Lower leg skin (tissue), 4 donors: ENCODE measurements at regions not wholly inside any gene's neighbourhood (a gene's known extent, or its start where the extent isn't known, plus 50 kb on each side); places are given as distances from the start of the nearest gene placed in this dataset.

Source experiments
- DNase-seq, 2 donors: peaks; one replicate each; pipeline ENCODE4 v3.0.0-alpha.2; 2019; ENCODE audit warnings: low spot score in 2 of 2
- H3K4me3 ChIP-seq: fragments of 200-600 bp; sonication (generic); 2 replicates; pipeline ENCODE4 v1.5.1; 2017; ENCODE audit warnings: mild to moderate bottlenecking, low read depth; ENCODE audit not compliant: poor library complexity, severe bottlenecking
- CTCF ChIP-seq, 3 donors: fragments of 450-650 bp; IDR thresholded peaks; one replicate each; pipeline ENCODE4 v1.5.1; 2016; ENCODE audit warnings: antibody characterized with exemption in 3 of 3, mild to moderate bottlenecking in 3 of 3, moderate library complexity in 2 of 3
- POLR2A ChIP-seq, 2 donors: fragments of 450-650 bp; IDR thresholded peaks; one replicate each; pipeline ENCODE4 v1.6.1; 2016 to 2017; ENCODE audit warnings: antibody characterized with exemption in 2 of 2, mild to moderate bottlenecking in 1 of 2, moderate library complexity in 1 of 2
- WGBS, 2 donors: methylation state at CpG; one replicate each; pipeline ENCODE4 v1.1.5; 2018; 5-methylcytosine and 5-hydroxymethylcytosine counted together
- intact Hi-C: fragments of 100-400 bp; cut with DNase I; formaldehyde crosslinking; loops from one replicate; pipeline ENCODE4 v1.15.0; 2023; ENCODE audit warnings: low total_unique reads

- TF ChIP-seq POLR2A (IDR thresholded peaks at IDR 0.05) (no peak), CTCF (IDR thresholded peaks at IDR 0.05) (no peak)
- WGBS, 2 donors: 76 to 81% methylated on average over 5 of the region's 5 CpGs
- intact Hi-C loops: no loop called here
- no peak overlapping the region for H3K4me3 ChIP-seq
- peak in 1 of 2 donors; percentile 40 for DNase-seq
Measured at GRCh38 chr2:239600650-239601049, 199.8 kb upstream of the HDAC4 start.

GRCh38 chr2:239600001-239600593, 199.3 kb upstream of the HDAC4 start:
- H3K4me3 ChIP-seq: no peak overlapping the region
- peak in 1 of 2 donors; percentile 50 for DNase-seq
- intact Hi-C loops: no loop called here
- 88 to 90% methylated on average over 14 of the region's 14 CpGs for WGBS, 2 donors
- TF ChIP-seq POLR2A (IDR thresholded peaks at IDR 0.05) (no peak), CTCF (IDR thresholded peaks at IDR 0.05) (no peak)

GRCh38 chr2:239599299-239599698, 198.5 kb upstream of the HDAC4 start:
- H3K4me3 ChIP-seq: no peak overlapping the region
- DNase-seq: peak in 1 of 2 donors; percentile 68
- TF ChIP-seq POLR2A (IDR thresholded peaks at IDR 0.05): no peak
- no peak for TF ChIP-seq CTCF (IDR thresholded peaks at IDR 0.05)
- WGBS, 2 donors: 81 to 87% methylated on average over 14 of the region's 14 CpGs
- intact Hi-C loops: no loop called here

- no peak overlapping the region for H3K4me3 ChIP-seq
- intact Hi-C loops: no loop called here
- 76 to 84% methylated on average over 5 of the region's 5 CpGs for WGBS, 2 donors
- peak in 1 of 2 donors; percentile 61 for DNase-seq
- TF ChIP-seq CTCF (IDR thresholded peaks at IDR 0.05) (no peak), POLR2A (IDR thresholded peaks at IDR 0.05) (no peak)
Measured at GRCh38 chr2:239598732-239599090, 197.9 kb upstream of the HDAC4 start.

GRCh38 chr2:239598011-239598731, 197.4 kb upstream of the HDAC4 start:
- H3K4me3 ChIP-seq: no peak overlapping the region
- TF ChIP-seq POLR2A (IDR thresholded peaks at IDR 0.05) (no peak), CTCF (IDR thresholded peaks at IDR 0.05) (no peak)
- WGBS, 2 donors: 87 to 91% methylated on average over 23 of the region's 23 CpGs
- DNase-seq: peak in 1 of 2 donors; percentile 71
- intact Hi-C loops: no loop called here
